ENCODE measurements at regions not wholly inside any gene's neighbourhood (a gene's known extent, or its start where the extent isn't known, plus 50 kb on each side); places are given as distances from the start of the nearest gene placed in this dataset.

DNA sequence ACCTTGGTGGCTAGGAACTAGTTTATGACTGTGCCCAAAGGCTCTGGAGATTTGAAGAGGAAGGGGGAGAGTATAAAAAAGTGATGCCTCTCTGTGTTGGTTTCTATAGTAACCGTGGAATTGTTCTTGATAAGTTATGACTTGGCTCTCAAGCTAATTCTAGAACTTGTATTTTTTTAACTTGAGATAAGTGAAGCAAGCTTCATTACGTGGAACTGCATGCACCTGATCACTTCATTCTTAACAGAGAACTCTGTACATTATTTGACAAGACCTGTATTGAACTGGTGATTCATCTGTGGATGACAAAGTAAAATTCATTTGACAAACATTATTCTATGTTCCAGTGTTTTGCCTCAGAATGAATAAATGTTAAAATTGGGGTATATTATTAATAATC, 1452.2 kb downstream of the REEP3 start:
- TF ChIP-seq, protein P1, sequence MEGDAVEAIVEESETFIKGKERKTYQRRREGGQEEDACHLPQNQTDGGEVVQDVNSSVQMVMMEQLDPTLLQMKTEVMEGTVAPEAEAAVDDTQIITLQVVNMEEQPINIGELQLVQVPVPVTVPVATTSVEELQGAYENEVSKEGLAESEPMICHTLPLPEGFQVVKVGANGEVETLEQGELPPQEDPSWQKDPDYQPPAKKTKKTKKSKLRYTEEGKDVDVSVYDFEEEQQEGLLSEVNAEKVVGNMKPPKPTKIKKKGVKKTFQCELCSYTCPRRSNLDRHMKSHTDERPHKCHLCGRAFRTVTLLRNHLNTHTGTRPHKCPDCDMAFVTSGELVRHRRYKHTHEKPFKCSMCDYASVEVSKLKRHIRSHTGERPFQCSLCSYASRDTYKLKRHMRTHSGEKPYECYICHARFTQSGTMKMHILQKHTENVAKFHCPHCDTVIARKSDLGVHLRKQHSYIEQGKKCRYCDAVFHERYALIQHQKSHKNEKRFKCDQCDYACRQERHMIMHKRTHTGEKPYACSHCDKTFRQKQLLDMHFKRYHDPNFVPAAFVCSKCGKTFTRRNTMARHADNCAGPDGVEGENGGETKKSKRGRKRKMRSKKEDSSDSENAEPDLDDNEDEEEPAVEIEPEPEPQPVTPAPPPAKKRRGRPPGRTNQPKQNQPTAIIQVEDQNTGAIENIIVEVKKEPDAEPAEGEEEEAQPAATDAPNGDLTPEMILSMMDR (conservative IDR thresholded peaks at IDR 0.05; ENCODE audit: low read depth, low read length), result no peak
- no peak for TF ChIP-seq EZH2 (IDR thresholded peaks at IDR 0.05; ENCODE audit: borderline replicate concordance, low read depth, low read length, poor library complexity, severe bottlenecking)

All from A673 (cell line).